ENCODE measurements at regions not wholly inside any gene's neighbourhood (a gene's known extent, or its start where the extent isn't known, plus 50 kb on each side); places are given as distances from the start of the nearest gene placed in this dataset.
"Not testable (repeated sequence)": the region's sequence is repeated elsewhere in the genome, so short reads cannot be mapped to it uniquely, and the experiment has no call there.

DNA sequence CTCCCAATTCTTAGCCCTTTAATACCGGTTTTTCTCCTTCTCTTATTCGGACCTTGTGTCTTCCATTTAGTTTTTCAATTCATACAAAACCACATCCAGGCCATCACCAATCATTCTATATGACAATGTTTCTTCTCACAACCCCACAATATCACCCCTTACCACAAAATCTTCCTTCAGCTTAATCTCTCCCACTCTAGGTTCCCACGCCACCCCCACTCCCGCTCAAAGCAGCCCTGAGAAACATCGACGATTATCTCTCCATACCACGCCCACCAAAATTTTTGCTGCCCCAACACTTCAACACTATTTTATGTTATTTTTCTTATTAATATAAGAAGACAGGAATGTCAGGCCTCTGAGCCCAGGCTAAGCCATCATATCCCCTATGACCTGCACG, 99.5 kb upstream of the PPM1J start:
- TF ChIP-seq, protein P1, sequence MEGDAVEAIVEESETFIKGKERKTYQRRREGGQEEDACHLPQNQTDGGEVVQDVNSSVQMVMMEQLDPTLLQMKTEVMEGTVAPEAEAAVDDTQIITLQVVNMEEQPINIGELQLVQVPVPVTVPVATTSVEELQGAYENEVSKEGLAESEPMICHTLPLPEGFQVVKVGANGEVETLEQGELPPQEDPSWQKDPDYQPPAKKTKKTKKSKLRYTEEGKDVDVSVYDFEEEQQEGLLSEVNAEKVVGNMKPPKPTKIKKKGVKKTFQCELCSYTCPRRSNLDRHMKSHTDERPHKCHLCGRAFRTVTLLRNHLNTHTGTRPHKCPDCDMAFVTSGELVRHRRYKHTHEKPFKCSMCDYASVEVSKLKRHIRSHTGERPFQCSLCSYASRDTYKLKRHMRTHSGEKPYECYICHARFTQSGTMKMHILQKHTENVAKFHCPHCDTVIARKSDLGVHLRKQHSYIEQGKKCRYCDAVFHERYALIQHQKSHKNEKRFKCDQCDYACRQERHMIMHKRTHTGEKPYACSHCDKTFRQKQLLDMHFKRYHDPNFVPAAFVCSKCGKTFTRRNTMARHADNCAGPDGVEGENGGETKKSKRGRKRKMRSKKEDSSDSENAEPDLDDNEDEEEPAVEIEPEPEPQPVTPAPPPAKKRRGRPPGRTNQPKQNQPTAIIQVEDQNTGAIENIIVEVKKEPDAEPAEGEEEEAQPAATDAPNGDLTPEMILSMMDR (IDR thresholded peaks at IDR 0.05; ENCODE audit: low read length), result not testable (repeated sequence)
- TF ChIP-seq EZH2 (optimal IDR thresholded peaks at IDR 0.05; ENCODE audit: low read depth, low read length); EZH2phosphoT487 (IDR thresholded peaks at IDR 0.05; ENCODE audit: low read length): not testable (repeated sequence)

All from MM.1S (cell line).